ENCODE measurements at regions not wholly inside any gene's neighbourhood (a gene's known extent, or its start where the extent isn't known, plus 50 kb on each side); places are given as distances from the start of the nearest gene placed in this dataset.

DNA sequence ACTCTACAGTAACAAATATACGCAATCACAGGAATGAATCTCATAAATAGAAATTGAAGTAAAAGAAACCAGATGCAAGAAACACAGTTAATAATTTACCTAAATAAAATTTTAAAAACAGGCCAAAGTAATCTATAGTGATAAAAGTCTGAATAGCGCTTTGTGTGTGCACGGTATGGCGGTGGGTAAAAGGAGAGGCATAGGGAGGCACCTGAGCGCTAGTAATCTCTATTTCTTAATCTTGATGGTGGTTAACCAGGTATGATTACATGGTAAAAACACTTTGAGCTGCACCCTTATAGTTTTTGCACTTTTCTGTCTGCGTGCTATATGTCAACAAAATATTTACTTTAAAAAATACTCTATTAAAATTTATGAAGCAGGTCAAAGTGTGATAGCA is 198.1 kb upstream of the SATB1 start (continued):
- TF ChIP-seq RFX5 (IDR thresholded peaks at IDR 0.05; ENCODE audit: borderline replicate concordance, low read depth, low read length) (no peak), CREB1 (IDR thresholded peaks at IDR 0.05) (no peak), BRCA1 (IDR thresholded peaks at IDR 0.05; ENCODE audit: low read depth, low read length) (no peak), CTBP2 (IDR thresholded peaks at IDR 0.05; ENCODE audit: borderline replicate concordance, insufficient read depth, insufficient read length, low read length) (no peak)

All from H1 (cell line).